Effector memory CD4-positive, alpha-beta T cell (primary cell): ENCODE measurements at regions not wholly inside any gene's neighbourhood (a gene's known extent, or its start where the extent isn't known, plus 50 kb on each side); places are given as distances from the start of the nearest gene placed in this dataset.

Experiments used
- DNase-seq, 3 donors: peaks; one replicate each; pipeline ENCODE4 v3.0.0-alpha.2; 2020
- H3K27ac ChIP-seq: 2 replicates; pipeline ENCODE4 v1.7.0; 2013; ENCODE audit warnings: mild to moderate bottlenecking, low read length, moderate library complexity; ENCODE audit not compliant: insufficient read depth, poor library complexity, severe bottlenecking
- H3K27me3 ChIP-seq: replicated peaks from 2 replicates; pipeline ENCODE4 v1.7.0; 2013; ENCODE audit warnings: mild to moderate bottlenecking, low read length; ENCODE audit not compliant: insufficient read depth, control insufficient read depth, poor library complexity, severe bottlenecking
- H3K36me3 ChIP-seq: 2 replicates; pipeline ENCODE4 v1.7.0; 2013; ENCODE audit warnings: mild to moderate bottlenecking, low read length, moderate library complexity; ENCODE audit not compliant: control insufficient read depth, insufficient read depth
- H3K4me1 ChIP-seq: 2 replicates; pipeline ENCODE4 v1.7.0; 2013; ENCODE audit warnings: low read length, mild to moderate bottlenecking; ENCODE audit not compliant: control insufficient read depth, insufficient read depth, poor library complexity, severe bottlenecking
- H3K4me3 ChIP-seq: 2 replicates; pipeline ENCODE4 v1.7.0; 2013; ENCODE audit warnings: low read length, low read depth, mild to moderate bottlenecking; ENCODE audit not compliant: insufficient read depth, poor library complexity, severe bottlenecking
- H3K9me3 ChIP-seq: 2 replicates; pipeline ENCODE4 v1.7.0; 2013; ENCODE audit warnings: mild to moderate bottlenecking, low read length, moderate library complexity; ENCODE audit not compliant: control insufficient read depth

DNA sequence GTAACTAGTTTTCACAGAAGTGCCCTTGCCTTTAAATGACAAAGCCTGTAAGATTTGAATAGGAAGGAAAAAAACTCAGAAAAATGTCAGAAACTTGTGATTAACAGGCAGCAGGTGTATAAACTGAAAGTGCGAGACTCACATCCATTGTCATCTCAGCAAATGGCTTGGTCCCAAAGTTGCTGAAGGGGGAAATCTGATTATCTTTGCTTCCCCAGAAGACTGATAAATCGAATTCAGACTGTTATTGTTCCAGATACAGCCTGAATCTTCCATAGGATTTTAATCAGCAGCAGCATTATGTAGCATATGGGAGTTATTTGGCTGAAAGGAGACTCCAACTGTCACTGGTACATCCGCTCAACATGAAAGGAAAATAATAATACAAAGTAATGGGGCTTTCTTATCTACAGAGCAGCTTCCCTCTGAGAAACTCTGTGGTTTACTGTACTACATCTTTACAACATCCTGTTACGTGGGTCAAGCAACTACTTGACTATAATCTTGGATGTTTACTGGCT, 550.4 kb upstream of the CCDC54 start:
- Histone ChIP-seq H3K27me3 (no peaks in the 10 kb centered on the region), H3K36me3 (no peaks in the 10 kb centered on the region), H3K27ac (no peak overlapping the region), H3K4me1 (no peaks in the 10 kb centered on the region), H3K4me3 (no peak overlapping the region), H3K9me3 (no peaks in the 10 kb centered on the region)
- DNase-seq = no peak

DNA sequence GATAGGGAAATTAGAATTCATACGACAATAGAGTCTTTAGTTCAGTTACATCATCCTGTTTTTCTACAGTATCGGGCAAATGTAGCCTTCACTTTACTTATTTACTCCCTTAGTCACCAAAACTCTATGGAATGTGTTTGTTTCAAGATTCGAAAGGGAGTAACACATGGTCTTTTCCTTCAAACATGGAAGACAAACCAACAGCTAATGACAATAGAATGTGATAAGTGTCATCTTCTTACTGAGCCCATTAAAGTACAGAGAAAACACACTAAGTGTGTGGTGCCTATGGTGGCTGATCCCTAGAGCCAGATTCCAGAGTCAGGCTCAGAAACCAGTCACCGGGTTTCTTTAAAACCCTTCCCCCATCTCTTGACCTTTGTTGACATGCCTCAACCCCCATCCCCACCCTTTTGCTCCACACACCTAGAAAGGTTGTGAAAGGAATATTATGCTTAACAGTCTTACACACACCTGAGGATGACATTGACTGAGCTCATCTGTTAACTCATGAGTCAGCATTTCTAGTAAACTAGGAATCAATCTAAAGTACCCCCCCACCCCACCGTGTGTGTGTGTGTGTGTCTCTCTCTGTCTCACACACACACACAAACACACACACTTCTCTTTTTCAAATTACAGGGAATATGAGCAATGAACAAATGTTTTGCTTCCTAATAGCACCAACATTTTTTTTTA, 549.6 kb upstream of the CCDC54 start:
- H3K36me3 ChIP-seq = no peaks in the 10 kb centered on the region
- no peaks in the 10 kb centered on the region for H3K9me3 ChIP-seq
- no peak overlapping the region for H3K4me3 ChIP-seq
- no peaks in the 10 kb centered on the region for H3K4me1 ChIP-seq
- DNase-seq = no peak
- H3K27me3 ChIP-seq = no peaks in the 10 kb centered on the region
- no peak overlapping the region for H3K27ac ChIP-seq

DNA sequence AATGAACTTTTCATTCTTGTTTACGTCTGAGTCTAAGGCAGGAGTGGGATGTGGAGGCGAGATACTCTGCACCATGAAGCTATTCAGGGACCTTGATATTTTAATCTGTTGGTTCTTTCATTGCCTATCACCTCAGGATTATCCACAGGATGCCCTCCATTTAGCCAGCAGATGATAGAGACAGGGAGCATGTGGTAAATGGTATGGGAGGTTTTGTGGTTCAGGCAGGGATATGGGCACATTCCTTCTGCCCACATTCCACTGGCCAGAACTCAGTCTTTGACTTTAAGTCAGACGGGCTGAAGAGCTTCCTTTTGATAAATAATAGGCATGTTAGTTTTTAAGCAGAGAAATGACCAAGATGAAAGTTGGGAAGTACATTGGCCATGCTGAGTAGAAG, 548.0 kb upstream of the CCDC54 start:
- H3K27me3 ChIP-seq = no peaks in the 10 kb centered on the region
- H3K4me1 ChIP-seq = no peaks in the 10 kb centered on the region
- no peaks in the 10 kb centered on the region for H3K9me3 ChIP-seq
- H3K36me3 ChIP-seq = no peaks in the 10 kb centered on the region
- H3K27ac ChIP-seq = no peak overlapping the region
- no peak for DNase-seq
- no peak overlapping the region for H3K4me3 ChIP-seq

DNA sequence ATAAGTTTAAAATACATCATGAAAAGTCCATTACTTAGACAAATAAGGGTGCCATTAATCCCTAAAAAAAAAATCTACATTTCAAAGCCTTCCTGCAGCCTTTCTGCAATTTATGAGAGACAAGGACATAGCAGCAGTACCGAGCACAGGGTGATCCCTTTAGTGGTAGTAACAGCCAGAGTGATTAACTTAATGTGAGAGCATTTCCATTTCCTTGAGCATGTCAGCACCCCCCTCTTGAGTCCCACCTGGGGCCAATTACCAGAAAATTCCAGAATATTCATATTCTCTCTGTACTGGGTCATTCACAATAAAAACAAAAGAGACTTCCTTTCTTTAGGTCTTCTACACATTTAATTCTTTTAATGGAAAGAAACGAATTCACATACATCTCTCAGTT, 546.9 kb upstream of the CCDC54 start:
- no peaks in the 10 kb centered on the region for H3K36me3 ChIP-seq
- no peaks in the 10 kb centered on the region for H3K4me1 ChIP-seq
- no peak for DNase-seq
- no peaks in the 10 kb centered on the region for H3K9me3 ChIP-seq
- H3K4me3 ChIP-seq = no peak overlapping the region
- no peak overlapping the region for H3K27ac ChIP-seq
- H3K27me3 ChIP-seq = no peaks in the 10 kb centered on the region

DNA sequence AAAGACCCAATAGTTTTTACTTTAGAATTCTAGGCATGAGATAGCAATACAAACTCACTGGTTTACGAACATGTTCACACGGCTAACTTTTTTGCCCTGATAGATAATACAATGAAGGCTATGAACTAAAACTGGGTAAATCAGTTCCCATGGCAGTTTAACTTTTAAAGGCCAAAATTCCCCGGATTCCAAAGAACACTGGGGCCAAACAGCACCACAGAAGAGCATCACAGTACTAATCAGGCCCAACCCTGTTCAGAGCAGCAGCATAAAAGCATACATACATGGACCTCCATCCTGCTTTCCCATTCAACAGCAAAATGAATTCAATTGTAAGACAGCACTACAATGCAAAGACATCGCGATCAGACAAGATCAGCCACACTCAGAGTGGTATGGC, 540.3 kb upstream of the CCDC54 start:
- DNase-seq = no peak
- H3K36me3 ChIP-seq = no peaks in the 10 kb centered on the region
- no peak overlapping the region for H3K27ac ChIP-seq
- no peaks in the 10 kb centered on the region for H3K27me3 ChIP-seq
- no peaks in the 10 kb centered on the region for H3K9me3 ChIP-seq
- no peaks in the 10 kb centered on the region for H3K4me1 ChIP-seq
- H3K4me3 ChIP-seq = no peak overlapping the region

DNA sequence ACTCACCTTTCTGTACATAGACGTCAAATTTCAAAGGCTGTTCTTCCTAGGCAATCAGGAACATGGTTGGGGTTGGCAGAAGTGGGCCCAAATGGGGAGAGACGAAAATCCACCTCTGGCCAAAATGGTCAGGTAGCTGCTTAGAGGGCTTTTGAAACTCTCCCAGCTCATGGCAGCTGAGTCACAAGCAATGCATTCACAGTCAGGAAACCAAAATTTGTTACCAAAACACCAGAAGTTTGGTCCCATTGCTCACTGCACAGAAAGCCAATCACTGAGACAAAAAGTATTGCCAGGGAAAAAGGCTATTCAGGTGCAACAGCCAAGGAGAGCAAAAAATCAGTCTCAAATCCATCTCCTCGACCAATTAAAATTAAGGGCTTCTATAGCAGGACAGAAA, 539.6 kb upstream of the CCDC54 start:
- Histone ChIP-seq H3K27ac (no peak overlapping the region), H3K36me3 (no peaks in the 10 kb centered on the region), H3K4me1 (no peaks in the 10 kb centered on the region), H3K27me3 (no peaks in the 10 kb centered on the region), H3K9me3 (no peaks in the 10 kb centered on the region), H3K4me3 (no peak overlapping the region)
- no peak for DNase-seq

DNA sequence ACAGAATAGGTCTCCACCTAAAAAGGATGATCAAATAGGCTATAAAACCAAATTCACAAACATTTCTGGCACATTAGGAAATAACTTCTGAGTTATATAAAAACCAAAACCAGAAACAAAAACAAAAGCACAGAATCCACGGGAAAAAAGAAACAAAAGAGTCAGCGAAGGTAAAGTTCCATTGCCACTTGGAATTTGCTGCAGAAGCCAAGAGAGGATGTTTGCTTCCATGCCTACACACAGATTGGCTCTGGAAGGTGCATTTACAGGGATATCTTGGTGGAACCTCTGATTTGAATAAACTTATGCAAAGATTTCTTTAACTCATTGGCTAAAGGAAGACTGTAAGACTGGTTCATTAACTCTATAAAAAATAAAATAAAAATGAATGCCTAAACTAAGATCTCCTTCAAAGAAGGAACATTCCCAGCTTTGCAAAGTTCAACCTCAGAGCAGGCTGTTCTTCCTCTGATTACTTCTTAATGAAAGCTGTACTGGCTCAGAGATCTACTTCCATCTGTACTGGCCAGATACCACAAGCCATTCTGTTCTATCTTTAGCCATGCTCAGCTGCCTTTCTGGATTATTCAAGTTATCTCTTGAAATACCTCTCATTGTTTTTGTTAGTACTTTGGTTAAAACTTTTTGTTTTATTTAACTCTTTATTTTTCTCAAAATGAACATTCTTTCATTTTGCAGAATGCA, 537.5 kb upstream of the CCDC54 start:
- H3K4me3 ChIP-seq = no peak overlapping the region
- H3K4me1 ChIP-seq = no peaks in the 10 kb centered on the region
- no peak overlapping the region for H3K27ac ChIP-seq

DNA sequence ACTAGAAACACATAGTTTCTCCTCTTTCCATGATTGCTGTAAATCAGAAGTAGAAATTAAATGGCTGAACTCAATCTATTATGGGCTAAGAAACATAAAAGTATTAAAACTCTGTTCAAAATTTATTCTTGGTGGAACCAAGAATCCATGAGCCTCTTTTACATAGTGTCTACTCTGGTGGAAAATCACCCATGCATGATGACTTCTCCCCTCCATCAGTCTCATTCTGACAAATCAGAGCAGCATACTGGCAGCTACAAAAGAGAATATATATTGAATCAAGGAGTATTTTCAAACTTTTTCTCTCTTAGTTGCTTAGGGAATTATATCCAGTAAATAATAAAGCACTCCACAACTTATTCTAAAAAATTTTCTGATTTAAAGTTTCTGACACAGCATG, 536.9 kb upstream of the CCDC54 start:
- H3K27ac ChIP-seq = no peak overlapping the region

More for the DNA sequence above, 537.5 kb upstream of the CCDC54 start:
- H3K36me3 ChIP-seq = no peaks in the 10 kb centered on the region
- no peak for DNase-seq
- no peaks in the 10 kb centered on the region for H3K9me3 ChIP-seq
- H3K27me3 ChIP-seq = no peaks in the 10 kb centered on the region

DNA sequence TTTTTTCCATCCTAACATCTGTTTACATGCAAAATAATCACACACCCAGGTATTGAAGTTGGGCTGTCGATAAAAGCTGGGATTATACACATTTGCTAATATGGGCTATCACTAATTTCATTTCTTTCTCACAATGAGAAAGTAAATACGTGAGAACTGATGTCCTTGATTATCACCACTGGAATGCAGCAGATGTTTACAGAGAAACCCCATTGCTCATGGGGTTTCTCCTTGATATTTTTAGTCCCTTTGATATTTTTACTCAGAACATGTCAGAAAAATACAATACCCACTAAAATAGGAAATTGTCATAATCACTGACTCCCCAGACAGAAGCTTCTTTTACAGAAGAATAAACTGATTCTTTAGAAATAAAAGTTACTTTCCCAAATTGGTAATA, 535.1 kb upstream of the CCDC54 start:
- H3K27me3 ChIP-seq = no peaks in the 10 kb centered on the region
- no peaks in the 10 kb centered on the region for H3K4me1 ChIP-seq
- no peak overlapping the region for H3K4me3 ChIP-seq
- no peaks in the 10 kb centered on the region for H3K36me3 ChIP-seq
- no peaks in the 10 kb centered on the region for H3K9me3 ChIP-seq
- H3K27ac ChIP-seq = no peak overlapping the region
- DNase-seq = no peak

More for the DNA sequence above, 536.9 kb upstream of the CCDC54 start:
- no peak overlapping the region for H3K4me3 ChIP-seq
- H3K4me1 ChIP-seq = no peaks in the 10 kb centered on the region
- H3K9me3 ChIP-seq = no peaks in the 10 kb centered on the region
- DNase-seq = no peak
- H3K27me3 ChIP-seq = no peaks in the 10 kb centered on the region
- H3K36me3 ChIP-seq = no peaks in the 10 kb centered on the region

DNA sequence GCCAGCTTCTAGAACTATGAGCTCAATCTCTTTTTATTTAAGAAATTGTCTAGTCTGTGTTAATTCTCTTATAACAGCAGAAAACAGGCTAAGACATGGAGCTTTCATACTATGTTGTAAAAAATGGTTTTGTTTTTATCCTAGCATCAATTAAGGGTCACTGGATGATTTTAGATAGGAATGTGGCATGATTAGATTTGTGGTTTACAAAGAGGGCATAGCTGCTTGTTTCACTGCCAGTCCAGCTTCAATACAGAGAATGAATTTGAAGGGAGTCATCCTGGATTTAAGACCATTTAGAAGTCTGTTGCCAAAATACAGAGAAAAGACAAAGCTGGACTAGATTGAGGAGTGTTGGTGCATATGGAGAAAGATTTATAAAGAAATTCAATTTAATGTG, 532.6 kb upstream of the CCDC54 start:
- Histone ChIP-seq H3K27ac (no peak overlapping the region), H3K27me3 (no peaks in the 10 kb centered on the region), H3K4me1 (no peaks in the 10 kb centered on the region), H3K9me3 (no peaks in the 10 kb centered on the region), H3K36me3 (no peaks in the 10 kb centered on the region), H3K4me3 (no peak overlapping the region)
- DNase-seq = no peak
